ENCODE measurements at regions not wholly inside any gene's neighbourhood (a gene's known extent, or its start where the extent isn't known, plus 50 kb on each side); places are given as distances from the start of the nearest gene placed in this dataset.
"Not testable (repeated sequence)": the region's sequence is repeated elsewhere in the genome, so short reads cannot be mapped to it uniquely, and the experiment has no call there.

DNA sequence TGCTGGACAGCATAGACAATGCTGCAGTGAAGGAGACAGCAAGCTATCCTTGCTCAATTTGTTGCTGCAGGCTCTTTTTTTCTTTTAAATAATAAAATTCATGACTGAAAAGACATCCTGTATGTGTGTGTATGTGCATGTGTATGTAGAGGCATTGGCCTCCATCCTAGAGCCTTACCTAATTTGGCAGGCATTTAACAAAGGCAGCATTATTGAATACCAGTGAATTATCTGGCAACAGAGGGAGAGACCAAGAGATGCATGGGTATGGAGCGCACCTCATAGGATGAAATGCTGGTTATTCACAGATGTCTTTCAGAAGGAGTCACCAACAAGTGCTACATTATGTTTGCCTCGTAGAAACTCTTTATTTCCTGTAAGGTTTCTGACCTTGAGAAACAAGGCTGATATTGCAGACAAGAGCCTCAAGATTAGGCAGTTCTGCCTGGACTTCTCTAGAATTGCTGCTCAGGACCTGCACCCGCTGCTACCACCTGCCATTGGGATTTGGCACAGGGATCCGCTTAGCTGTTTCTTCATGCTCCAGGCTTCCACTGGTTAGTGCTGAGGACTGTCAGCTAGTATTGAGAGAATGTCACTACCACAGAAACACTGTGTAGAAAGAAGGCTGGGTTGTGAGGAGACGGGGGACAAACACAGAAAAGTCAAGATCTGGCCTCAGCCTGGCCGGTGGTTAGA lies 247.7 kb upstream of the RFX3 start:
- no peak for DNase-seq (ENCODE audit: low read depth)

DNA sequence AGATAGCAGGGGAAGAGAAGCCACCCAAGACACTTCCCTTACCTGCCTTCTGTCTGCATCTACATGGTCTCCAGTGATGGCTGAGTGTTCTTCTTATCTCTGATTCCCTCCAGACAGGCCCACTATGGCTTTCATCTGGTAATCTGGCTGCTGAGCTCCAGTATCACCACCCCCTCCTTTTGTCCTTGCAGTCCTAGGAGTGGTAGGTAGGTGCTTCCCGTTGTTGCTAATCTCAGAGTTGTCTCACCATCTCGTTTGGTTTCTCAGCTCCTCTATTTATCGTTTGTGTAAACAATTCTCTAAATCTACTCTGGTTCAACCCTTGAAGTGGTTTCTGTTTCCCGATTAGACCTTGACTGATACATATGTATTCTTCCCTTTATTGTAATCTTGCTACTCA lies 243.8 kb upstream of the RFX3 start:
- DNase-seq (ENCODE audit: low read depth): no peak

DNA sequence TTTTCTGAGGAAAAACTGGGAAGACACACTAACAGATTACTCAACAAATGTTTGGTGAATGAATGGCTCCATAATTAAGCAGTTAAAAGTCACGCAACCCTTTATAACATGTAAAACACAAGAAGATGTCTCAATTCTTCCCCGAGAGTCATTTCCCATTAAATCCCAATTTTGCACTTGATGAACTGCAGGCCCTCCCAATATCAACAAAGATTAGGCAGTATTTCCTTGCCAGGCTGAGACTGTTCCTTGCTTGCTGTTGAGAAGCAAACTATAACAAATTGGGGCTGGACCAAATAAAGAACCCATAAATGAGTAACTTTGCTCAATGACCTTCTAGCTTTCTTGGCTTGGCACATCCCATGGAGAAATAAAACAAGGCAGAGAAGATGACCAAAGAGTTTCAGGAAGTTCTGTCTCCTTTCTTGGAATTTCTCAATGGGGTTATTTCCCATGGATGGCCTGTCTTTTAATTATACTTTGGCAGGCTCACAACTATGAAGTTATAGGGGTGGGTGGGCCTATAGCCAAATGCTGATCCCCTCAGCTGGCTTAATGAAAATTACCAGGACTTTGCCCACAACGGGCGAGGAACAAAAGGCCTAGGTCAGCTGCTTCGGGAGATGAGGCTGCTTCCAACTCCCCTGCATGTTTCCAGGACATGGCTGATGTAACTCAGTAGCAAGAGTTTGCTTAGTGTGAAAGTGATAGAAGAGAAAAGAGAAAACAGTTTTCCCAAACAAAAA lies 243.1 kb upstream of the RFX3 start:
- no peak for DNase-seq (ENCODE audit: low read depth)

DNA sequence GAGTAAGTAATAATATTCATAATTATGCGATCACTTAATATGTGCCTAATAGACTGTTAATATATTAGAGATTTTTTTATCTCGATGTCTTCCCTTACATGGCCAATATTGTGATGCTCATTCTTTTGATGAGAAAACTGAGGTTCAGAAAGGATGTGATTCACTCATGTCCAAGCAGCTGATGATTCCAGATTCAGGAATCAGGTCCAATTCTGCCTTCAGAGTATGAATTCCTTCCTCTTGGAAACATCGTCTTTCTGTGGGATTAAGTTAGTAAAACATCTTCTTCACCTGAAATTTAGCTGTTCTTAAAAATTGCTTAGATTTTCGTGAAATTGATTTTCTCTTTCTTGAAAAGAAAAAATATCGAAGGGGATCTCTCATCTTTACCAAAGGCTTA lies 242.5 kb upstream of the RFX3 start:
- DNase-seq (ENCODE audit: low read depth): no peak

DNA sequence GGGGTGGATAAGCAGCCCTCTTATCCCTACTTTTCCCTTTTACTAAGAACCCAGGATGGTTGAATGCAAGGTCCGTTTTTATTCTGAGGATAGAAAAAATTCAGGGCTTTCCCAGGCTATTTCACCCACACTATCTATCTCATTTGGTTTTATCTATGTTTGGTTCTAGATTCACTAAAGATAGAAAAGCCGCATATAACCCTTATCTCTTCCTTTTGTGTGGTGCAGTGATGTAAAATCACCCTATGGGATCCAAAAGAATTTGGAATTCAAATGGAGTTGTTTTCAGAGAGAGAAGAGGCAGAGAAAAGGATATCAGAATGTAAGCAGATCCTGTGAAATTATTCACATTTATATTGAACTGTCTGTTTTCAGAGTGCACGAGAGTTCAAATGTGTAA lies 236.3 kb upstream of the RFX3 start:
- no peak for DNase-seq (ENCODE audit: low read depth)

DNA sequence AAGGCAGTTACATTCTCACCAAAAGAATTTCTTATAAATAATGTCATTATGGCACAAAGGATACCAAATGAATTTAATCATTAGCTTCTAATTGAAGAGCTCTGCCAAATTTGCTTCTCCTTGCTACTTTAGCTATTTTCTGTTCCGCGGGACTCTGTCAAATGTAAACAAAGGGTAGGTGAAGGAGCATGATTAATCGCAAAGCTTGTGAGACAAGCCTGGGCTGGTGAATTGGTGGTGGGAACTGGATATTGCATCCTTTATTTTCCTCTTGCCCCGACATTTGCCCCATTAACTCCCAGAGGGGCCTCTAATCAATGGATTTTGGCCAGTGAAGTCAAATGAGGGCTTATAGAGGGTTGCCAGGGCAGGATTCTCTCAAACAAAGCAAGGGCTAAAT lies 234.2 kb upstream of the RFX3 start:
- DNase-seq (ENCODE audit: low read depth): no peak

DNA sequence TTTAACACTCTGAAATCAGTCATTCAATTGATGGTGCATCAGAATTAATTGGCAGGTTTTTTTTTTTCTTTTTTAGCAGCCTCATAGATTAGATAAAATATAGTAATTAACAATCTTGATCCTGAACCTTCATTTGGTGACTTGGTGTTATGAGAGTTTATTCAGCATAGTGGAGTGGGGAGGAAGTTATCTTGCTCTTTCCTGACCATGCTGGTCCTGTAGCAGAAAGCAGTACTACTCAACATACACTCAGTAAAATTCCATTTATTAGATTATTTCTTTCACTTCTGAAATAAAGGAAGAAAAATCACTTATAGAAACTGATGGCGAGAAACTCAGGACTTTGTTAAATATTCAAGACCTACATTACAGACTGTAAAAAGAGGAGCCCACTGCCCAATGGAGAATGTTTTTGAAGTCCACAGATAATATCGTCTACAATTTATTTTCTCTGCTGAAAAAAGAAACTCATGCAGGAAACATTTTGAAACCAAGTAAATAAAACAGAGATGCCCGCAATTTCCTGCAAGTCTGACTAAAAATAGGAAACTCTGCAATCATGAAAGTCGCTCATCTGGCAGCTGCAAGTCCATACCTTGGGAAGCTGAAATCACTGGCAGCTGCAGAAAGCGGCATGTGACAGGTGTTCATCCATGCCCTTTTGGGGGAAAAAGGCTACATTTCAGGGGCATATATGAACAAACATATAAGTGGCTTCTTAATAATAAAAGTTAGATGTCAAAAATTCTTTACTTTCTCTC lies 233.2 kb upstream of the RFX3 start:
- DNase-seq (ENCODE audit: low read depth): no peak

DNA sequence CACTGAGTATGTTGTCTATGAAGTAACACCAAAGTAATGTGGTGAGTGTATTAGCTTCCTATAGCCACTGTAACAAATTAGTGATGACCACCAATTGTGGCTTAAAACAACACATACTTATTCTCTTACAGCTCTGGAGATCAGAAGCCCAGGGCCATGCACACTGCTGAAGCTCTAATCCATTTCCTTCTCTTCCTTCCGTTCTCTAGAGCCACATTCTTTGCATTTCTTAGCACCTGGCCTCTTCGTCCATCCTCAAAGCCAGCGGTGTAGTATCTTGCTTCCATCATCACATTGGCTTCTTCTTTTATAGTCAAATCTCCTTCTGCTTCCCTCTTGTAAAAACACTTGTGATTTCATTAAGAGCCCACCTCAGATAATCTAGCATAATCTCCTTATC lies 230.3 kb upstream of the RFX3 start:
- no peak for DNase-seq (ENCODE audit: low read depth)

DNA sequence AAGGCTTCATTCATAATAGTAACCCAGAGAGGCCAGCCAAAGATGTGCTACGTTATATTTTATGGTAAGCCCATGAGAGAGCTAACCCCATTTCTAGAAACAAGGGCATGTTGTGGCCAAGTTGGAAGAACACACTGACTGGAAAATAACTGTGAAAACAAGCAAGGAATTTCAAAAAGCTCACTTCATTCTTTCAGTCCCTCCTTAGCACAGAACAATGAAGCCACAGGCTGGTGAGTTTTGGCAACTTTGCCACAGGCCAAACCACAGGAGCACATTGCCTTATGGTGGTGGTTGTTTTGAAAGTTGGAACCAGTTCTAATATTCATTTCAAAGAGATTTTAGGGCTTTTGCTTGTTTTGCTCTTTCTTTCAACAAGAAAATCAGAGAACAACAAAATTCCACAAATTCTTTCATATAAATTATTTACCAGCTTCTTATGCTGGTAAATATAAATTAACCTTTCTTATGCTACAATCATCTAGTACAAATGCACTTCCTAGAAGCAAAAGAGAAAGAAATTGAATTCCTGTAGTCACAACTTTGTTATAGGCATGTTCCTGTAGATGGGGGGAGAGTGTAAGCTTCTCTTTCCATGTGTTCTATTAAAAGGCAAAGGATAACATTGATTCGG lies 225.4 kb upstream of the RFX3 start:
- no peak for DNase-seq (ENCODE audit: low read depth)

DNA sequence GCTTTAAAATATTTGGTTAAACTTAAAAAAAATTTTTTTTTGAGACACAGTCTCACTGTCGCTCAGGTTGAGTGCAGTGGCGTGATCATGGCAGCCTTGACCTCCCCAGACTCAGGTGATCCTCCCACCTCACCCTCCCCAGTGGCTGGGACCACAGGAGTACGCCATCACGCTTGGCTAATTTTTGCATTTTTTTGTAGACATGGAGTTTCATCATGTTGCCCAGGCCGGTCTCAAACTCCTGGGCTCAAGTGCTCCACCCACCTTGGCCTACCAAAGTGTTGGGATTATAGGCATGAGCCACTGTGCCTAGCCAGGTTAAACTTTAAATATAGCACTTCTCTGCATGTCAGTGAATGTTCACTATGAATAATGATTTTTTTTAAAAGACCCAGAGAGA lies 224.5 kb upstream of the RFX3 start:
- no peak for DNase-seq (ENCODE audit: low read depth)

DNA sequence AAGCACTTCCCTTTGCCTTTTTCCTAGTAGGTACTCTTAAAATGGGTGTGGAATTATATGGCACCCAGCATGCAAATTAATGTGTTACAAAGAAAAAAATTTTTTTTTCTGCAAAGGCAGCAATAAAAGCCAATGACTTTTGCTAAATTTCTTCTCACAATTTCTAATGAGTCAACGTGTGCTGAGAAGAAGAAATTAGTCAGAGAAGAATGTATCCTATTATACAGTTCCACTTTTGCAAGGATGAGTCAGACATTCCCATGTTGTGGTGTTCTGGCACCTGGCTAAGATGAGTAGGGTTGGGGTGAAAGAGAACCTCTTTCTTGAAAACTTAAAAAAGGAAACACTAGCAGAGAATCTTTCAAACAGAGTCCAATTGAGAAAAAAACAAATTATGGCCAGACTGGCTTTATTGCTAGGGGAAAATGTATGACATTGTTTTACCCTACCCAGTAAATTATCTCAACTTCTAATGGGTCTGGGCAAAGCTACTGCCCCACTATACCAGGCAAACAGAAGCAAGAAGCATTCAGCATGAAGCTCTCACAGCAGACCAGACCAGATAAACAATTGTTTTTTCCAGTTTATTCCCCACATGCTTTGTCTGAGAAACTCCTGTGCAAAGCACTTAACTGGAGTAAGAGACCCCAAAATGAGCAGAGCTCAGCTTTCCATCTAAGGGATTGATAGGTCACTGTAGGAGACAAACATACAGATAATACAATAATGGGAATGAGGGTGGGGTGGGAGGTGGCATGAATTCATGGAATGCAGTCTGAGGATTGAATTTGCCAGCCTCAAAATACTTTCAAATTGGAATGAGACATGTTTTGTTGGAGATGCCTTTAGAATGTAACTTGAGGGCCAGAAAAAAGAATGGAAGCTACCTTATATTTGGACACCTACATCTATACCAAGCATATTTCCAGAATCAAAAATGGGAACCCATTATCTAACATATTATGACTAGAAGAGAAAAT lies 220.8 kb upstream of the RFX3 start:
- DNase-seq (ENCODE audit: low read depth): no peak

DNA sequence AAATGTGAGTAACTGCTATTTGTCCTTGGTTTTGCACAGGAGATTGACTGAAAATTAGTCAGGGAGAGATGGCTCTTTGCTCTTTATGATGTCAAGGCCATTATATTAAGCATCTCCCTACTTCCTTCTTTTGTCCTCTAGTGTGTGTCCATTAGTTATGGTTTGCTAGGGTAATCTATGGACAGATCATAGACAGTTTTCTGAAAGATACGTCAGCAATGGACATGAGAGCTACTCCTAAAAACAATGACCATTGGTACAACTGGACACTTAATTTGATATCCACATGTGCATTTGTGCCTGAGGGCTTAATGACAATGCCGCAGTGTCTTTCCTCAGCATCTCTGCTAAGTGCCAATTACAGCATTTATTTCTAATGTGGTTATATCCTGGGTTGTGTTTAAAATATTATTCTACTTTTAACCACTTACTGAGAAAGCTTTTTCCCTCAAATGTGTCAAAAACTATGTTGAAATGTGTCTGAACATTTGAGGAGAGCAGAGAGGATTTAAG lies 218.2 kb upstream of the RFX3 start:
- DNase-seq (ENCODE audit: low read depth): no peak

DNA sequence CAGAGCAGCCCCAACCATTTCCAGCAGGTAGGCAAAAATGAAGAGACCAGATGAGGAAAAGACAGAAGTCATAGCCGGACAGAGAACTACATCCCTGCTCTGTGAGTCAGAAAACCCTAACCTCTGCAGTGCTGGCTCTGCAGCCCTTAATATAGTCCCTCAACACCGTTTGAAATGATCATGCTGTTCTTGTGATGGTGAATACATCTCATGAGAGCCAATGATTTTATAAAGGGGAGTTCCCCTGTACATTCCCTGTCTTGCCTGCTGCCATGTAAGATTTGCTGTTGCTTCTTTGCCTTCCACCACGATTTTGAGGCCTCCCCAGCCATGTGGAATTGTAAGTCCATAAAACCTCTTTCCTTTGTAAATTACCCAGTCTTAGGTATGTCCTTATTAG lies 216.8 kb upstream of the RFX3 start:
- DNase-seq (ENCODE audit: low read depth): no peak

DNA sequence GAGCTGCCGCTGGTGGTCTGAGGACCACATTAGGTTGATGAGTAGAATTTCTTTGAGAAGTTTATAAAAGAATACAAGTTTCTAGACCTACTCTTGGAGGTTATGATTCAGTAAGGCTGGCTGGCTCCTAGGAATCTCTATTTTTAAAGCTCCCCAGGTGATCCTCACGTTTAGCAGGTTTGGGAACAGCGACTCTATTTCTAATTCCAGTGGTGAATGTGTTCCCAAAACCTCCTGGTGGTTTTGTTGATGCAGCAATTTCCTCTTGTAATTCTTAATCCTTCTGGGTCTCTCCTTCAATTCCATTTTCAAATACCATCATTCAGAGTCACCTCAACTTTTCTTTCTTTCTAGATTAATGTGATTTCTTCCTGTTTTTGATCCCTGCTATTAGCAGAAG lies 215.9 kb upstream of the RFX3 start:
- no peak for DNase-seq (ENCODE audit: low read depth)

DNA sequence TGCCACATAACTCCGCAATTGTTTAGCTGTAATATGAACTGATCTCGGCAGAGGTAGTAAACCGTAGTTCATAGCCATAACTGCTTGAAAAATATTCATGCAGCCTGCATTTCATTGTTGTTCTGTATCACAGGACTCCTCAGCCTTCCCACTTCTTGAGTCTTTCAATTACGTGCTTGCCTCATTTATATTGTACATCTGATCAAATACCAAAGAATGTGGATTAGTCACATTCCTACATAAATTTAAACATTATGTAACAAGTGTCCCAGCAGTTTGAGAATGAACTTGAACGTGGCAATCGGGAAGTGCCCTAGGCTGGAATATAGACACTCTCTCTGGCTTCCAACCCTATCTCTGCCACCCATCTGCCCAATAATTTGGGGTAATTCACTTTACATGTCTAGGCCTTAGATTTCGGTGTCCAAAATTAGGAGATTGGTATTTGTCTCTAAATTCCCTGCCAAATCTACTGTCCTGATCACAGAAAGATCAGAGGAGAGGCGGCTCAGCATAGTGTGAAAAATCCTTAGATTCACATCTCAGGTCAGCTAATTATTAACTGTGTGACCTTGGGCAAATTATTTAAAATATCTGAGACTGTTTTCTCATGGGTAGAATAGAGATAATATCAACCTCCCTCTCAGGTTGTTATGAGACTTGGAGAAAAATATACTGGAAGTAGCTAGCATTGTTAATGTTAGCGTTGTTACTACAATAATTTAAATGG lies 215.1 kb upstream of the RFX3 start:
- no peak for DNase-seq (ENCODE audit: low read depth)

DNA sequence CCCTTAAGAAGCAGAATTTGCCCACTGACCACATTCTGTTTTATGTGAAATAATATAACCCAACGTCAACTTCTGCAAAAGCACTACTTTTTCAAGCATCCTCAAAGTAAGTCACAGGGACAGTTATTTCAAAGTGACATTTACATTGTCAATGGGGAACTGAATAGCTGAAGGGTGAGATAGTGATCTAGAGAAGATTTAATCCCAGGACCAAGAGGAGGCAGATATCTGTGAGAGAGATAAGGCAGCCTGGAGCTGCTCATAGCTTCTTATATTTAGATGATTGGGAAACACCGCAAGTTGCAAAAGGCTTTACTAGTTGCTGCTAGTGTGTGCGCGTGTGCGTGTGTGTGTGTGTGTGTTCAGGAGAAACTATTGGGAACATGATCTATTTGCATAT lies 210.4 kb upstream of the RFX3 start:
- DNase-seq (ENCODE audit: low read depth): no peak

DNA sequence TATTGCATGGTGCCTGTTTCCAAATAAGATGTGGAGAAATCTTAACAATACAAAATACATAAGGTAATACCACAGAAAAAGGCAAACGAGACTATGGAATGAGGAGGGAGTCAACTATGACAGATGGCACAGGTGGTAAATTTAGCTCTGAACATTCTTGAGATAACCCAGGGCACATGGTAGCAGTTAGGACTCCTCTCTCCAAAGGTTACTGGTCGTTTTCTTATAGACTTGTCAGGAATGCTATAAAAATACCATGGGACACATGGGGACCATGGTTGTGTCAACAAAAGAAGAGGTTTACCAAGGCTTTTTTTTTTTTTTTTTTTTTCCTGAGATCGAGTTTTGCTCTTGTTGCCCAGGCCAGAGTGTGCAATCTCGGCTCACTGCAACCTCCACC lies 209.4 kb upstream of the RFX3 start:
- no peak for DNase-seq (ENCODE audit: low read depth)

DNA sequence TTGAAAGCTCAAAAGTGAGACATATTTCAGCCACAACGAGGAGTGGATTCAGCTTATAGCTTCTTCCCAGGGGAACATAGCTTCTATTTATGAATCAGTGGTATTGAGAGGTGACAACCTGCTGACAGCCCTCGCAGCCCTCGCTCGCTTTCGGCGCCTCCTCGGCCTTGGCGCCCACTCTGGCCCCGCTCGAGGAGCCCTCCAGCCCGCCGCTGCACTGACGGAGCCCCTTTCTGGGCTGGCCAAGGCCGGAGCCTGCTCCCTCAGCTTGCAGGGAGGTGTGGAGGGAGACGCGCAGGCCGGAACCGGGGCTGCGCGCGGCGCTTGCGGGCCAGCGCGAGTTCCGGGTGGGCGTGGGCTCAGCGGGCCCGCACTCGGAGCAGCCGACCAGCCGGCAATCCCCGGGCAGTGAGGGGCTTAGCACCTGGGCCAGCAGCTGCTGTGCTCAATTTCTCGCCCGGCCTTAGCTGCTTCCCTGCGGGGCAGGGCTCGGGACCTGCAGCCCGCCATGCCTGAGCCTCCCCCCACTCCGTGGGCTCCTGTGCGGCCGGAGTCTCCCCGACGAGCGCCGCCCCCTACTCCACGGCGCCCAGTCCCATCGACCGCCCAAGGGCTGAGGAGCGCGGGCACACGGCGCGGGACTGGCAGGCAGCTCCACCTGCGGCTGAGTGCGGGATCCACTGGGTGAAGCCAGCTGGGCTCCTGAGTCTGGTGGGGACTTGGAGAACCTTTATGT lies 207.9 kb upstream of the RFX3 start:
- not testable (repeated sequence) for DNase-seq (ENCODE audit: low read depth)

DNA sequence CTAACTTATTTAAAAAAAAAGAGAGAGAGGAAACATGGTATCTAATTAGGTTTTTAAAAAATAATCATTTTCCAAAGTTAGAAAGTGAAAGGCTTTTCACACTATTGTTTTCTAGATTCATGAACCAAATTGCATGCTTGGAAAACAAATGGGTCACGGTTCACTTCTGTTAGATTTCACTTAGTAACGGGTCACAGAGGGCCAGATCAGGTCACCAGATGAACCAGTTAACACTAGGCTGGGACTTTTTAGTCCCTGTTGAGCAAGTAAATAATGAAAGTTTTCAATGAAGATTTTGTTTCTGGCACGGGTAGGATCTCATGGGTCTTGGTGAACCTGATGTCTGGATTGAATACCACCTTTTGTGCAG lies 207.2 kb upstream of the RFX3 start:
- DNase-seq (ENCODE audit: low read depth): no peak

Measured in activated T-cell treated with anti-CD3 and anti-CD28 coated beads for 1 hour (primary cell).